ENCODE measurements at regions not wholly inside any gene's neighbourhood (a gene's known extent, or its start where the extent isn't known, plus 50 kb on each side); places are given as distances from the start of the nearest gene placed in this dataset.

- DNase-seq: no peak
These were observed 633.4 kb upstream of the EPHA7 start for GRCh38 chr6:94052749-94053148.

- no peak for DNase-seq
These were observed 631.2 kb upstream of the EPHA7 start for GRCh38 chr6:94050515-94050914.

- DNase-seq: no peak
These were observed 629.6 kb upstream of the EPHA7 start for GRCh38 chr6:94049001-94049400.

- DNase-seq: no peak
These were observed 625.9 kb upstream of the EPHA7 start for GRCh38 chr6:94045099-94045829.

GRCh38 chr6:94041945-94042709 lies 622.8 kb upstream of the EPHA7 start:
- no peak for DNase-seq

GRCh38 chr6:94036024-94036423 lies 616.7 kb upstream of the EPHA7 start:
- DNase-seq: no peak

GRCh38 chr6:94027374-94027773 lies 608.0 kb upstream of the EPHA7 start:
- no peak for DNase-seq

GRCh38 chr6:94026575-94026974 lies 607.2 kb upstream of the EPHA7 start:
- no peak for DNase-seq

GRCh38 chr6:94005835-94006234 lies 586.5 kb upstream of the EPHA7 start:
- DNase-seq: no peak

GRCh38 chr6:93992976-93993375 lies 573.6 kb upstream of the EPHA7 start:
- DNase-seq: no peak

- DNase-seq: no peak
These were observed 570.3 kb upstream of the EPHA7 start for GRCh38 chr6:93989630-93990029.

GRCh38 chr6:93985953-93986352 lies 566.6 kb upstream of the EPHA7 start:
- no peak for DNase-seq

GRCh38 chr6:93975159-93975558 lies 555.8 kb upstream of the EPHA7 start:
- DNase-seq: no peak

- DNase-seq: no peak
These were observed 555.0 kb upstream of the EPHA7 start for GRCh38 chr6:93974332-93974731.

- DNase-seq: no peak
These were observed 553.4 kb upstream of the EPHA7 start for GRCh38 chr6:93972791-93973190.

GRCh38 chr6:93970684-93971083 lies 551.3 kb upstream of the EPHA7 start:
- DNase-seq: no peak

- no peak for DNase-seq
These were observed 548.8 kb upstream of the EPHA7 start for GRCh38 chr6:93968126-93968525.

- DNase-seq: no peak
These were observed 545.6 kb upstream of the EPHA7 start for GRCh38 chr6:93964926-93965325.

- no peak for DNase-seq
These were observed 545.0 kb upstream of the EPHA7 start for GRCh38 chr6:93964321-93964720.

GRCh38 chr6:93962566-93962965 lies 543.2 kb upstream of the EPHA7 start:
- no peak for DNase-seq

GRCh38 chr6:93954584-93954983 lies 535.2 kb upstream of the EPHA7 start:
- no peak for DNase-seq

- DNase-seq: no peak
These were observed 524.3 kb upstream of the EPHA7 start for GRCh38 chr6:93943661-93944060.

- DNase-seq: no peak
These were observed 521.0 kb upstream of the EPHA7 start for GRCh38 chr6:93940381-93940780.

GRCh38 chr6:93932175-93932574 lies 512.8 kb upstream of the EPHA7 start:
- DNase-seq: no peak

GRCh38 chr6:93927731-93928130 lies 508.4 kb upstream of the EPHA7 start:
- no peak for DNase-seq
